GM18873 (cell line): ENCODE measurements at regions not wholly inside any gene's neighbourhood (a gene's known extent, or its start where the extent isn't known, plus 50 kb on each side); places are given as distances from the start of the nearest gene placed in this dataset.
"Not testable (repeated sequence)": the region's sequence is repeated elsewhere in the genome, so short reads cannot be mapped to it uniquely, and the experiment has no call there.

Experiments
- ATAC-seq: cut with Tn5 transposase; IDR thresholded peaks from one replicate; pipeline ENCODE4 v1.9.1; 2021; ENCODE audit warnings: mild to moderate bottlenecking, moderate library complexity, moderate number of reproducible peaks; ENCODE audit not compliant: unreplicated experiment, low FRiP score

DNA sequence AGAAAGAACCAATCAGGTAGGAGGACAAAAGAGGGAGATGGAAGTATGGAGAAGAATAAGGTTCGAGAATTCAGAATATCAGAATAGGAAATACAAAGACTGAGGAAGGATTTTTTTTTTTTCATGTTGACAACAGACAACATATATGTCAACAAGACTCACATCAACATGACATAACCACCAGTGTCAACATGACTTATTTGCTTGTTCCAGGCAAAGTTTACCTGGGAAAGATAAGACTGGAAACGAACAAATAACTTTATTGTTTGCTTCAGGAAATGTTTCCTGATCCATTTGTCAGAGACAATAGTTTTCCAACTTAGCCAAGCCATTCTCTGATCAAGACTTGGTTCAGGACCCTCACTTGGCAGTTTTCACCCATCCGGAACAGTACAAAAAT is 321.9 kb upstream of the NETO1 start:
- no peak for ATAC-seq

DNA sequence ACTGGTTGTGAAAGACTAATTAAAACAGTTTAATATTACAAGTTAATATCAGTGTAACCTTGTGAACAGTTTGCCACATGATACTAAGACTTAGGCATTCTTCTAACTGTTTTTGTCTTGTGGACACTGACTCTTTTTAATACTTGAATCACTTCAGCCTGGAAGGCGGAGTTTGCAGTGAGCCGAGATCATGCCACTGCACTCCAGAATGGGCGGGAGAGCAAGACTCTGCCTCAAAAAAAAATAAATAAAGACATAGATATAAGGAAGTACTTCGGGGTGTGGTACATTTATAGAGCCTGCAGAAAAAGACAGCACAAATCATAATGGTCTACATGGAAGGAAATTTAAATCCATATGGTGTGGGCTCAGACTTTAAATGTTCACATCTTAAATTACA is 300.4 kb upstream of the NETO1 start:
- ATAC-seq, result no peak

DNA sequence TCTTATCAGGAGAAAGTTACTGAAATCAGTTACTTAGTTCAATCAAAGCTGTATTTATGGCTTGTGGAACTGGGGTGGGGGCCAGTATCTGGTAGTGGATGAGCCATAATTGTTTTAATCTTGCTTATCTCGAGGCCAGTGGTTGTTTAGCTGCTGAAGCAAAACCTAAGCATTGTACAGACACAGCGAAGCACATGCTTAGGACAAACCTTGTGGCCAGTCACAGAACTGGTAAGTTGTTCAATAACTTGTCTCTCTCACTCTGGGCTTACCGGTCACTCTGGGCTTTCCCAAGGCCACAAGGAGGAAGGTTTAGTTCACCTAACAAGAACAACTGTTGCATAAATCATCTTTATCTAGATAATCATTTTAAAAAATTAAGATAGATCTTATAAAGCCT is 296.6 kb upstream of the NETO1 start:
- ATAC-seq, result no peak

DNA sequence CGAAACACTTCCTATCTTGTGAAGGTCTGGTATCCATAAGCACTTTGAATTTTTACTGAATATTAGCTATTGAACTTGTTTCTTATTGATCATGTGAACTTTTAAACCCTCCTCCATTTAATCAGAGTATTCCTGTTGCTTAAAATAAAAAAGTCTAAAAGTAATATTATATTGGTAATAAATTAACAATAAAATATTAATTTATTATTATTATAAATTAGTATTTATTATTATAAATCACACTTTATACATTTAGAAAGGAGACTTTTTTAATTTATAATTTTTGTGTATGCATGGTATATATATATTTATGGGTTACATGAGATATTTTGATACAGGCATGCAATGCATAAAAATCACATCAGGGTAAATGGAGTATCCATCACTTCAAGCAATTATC is 295.4 kb upstream of the NETO1 start:
- no peak for ATAC-seq

DNA sequence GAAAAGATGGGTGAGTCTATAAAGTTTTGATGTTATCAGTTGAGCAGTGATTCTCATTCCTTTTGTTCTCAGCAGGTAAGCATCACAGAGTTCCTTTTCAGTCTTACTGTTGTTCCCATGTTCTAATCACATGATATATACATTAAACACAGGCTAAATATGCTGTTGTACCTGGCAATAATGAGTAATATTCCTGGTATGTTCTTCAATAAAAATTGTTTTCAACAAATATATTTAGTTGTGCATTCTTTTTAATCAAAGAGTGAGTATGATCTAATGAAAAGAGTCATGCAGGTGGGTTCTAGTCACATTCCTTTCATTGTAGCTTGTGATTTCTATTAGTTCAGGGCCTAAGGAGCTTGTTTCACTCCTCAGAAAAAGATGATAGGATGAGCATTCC is 288.3 kb upstream of the NETO1 start:
- ATAC-seq, result no peak

DNA sequence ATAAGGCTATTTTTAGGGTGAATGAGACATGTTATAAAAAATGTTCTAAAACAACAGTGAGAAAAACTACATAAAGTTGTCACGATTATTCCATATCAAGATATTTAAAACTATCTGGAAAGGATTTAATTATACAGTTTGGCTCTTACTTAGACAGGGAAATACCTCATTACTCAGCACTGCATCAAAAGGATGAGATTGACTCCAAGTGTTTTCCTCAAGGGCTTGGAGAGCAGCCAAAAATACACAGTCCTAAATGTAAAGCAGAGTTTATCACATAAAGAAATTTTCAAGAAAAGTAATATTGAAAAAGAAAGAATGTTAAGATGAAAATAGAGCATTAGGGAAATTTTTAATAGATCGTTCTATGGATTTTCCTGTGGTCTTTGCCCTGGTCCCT is 285.5 kb upstream of the NETO1 start:
- no peak for ATAC-seq

DNA sequence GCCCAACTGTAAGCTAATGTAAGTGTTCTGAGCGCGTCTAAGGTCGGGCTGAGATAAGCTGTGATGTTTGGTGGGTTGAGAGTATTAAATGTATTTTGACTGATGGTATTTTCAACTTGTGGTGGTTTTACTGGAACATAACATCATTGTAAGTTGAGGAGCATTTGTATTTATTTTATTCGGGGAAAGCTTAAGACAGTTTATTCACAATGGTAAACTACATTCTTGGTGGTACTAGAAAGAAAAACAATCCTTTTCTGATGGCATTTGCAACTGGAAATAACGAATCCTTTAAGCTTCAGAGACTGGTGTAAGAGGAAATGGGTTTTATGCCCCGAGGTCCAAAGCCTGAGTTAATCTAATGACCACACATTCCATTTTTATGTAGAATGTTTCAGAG is 283.3 kb upstream of the NETO1 start:
- ATAC-seq, result no peak

DNA sequence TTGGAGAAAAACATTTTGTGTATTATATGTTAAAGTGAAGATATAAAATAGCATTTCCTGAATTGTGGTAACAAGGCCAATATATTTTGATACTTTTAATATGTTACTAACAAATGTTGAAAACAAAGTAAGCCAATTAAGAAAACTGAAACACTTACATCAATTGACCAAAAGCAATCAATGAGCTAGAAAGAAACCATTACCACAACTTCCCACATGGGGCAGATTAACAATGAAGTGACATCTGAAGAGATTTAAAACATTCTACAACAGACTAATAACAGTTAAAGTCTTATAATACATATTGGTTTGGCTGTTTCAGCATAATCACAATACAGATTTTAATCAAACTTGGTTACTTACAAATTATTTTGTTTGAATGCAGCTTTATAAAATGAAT is 282.4 kb upstream of the NETO1 start:
- ATAC-seq, result no peak

DNA sequence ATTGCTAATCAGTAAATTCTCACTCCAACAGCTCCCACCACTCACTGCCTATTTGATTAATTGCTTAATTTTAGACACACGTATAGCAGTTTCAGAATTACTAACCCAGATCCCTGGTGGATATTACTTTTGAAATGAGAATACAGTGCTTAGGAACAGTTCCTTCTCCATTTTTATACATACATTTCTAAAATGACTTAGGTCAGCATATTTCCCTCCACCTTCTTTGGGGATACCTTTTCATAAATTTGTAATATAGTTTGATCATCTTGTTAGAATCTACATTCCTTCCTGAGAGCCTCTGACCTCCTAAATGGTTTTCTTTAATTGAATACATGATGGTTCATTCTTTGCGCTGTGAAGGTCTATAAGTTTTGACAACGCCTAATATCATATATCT is 279.8 kb upstream of the NETO1 start:
- no peak for ATAC-seq

DNA sequence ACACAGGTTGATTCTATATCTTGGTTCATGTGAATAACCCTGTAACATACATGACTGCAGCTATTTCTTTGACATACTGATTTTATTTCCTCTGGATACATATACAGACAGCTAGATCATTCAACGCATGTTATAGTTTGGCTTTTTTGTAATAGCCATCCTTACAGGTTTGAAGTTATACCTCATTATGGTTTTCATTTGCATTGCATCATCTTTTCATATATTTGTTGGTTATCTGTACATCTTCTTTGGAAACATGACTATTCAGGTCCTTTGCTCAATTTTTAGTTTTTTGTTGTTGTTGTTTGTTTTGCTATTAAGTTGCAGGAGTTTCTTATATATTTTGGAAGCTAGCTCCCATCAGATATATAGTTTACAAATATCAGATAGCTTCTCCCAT is 276.2 kb upstream of the NETO1 start:
- ATAC-seq, result no peak

DNA sequence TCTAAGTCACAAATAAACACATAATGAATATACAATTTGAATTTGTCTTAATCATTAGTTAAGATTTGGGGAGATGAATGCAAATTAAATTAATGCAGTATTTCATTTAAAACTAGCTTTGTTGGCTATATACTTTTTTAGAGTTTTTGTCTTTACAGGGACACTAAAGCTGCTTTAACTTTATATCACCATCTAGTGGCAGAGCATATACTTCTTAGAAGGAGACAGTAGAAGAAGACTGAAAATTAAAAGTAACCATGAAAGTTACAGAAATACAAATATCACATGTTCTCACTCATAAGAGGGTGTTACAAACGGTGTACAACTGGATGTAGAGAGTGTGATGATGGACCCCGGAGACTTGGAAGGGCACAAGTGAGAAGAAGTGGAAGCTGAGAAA is 268.3 kb upstream of the NETO1 start:
- no peak for ATAC-seq

DNA sequence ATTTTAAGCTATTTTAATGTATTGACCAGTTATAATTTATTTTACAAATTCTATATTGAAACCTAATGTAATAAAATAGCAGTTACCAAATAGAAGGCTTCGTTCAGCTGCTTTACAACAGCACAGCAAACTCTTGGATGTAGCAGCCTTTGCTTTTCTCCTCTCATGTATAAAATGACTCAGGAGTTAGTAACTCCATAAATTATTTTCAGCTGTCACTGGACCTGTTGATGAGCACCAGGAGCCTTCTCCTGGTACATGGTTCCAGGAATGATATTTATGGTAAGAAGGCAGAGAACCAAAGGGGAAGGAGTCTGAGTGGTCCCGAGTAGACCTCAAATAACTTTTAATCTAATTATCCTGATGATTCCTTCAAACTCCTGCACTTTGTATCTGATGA is 256.4 kb upstream of the NETO1 start:
- ATAC-seq, result no peak

DNA sequence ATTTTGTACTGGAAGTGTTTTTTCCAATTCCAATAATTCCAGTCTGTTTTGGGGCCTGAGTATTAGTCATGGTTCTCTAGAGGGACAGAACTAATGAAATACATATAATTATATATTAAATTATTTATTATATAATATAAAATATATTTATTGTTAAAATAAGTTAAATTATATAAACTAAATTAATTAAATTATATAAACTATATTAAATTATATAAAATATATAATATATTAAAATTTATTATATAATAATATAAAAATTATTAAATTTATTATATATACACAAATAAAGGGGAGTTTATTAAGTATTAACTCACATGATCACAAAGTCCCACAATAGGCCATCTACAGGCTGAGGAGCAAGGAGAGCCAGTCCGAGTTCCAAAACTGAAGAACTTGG is 253.4 kb upstream of the NETO1 start:
- no peak for ATAC-seq

DNA sequence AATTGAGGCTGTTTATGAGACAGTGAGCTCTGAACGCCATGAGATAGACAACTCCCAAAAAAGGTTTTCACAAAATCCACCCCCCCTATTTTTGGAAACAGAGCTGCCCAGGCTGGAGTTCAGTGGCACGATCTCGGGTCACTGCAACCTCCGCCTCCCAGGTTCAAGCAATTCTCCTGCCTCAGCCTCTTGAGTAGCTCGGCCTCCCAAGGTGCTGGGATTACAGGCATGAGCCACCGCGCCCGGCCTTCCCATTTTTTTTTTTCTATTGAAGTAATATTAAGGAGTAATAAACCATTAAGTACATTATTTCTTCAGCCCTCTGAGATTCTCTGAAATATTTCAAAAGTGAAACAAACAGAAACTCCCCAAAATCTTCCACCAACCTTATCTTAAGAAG is 252.8 kb upstream of the NETO1 start:
- ATAC-seq, result no peak

DNA sequence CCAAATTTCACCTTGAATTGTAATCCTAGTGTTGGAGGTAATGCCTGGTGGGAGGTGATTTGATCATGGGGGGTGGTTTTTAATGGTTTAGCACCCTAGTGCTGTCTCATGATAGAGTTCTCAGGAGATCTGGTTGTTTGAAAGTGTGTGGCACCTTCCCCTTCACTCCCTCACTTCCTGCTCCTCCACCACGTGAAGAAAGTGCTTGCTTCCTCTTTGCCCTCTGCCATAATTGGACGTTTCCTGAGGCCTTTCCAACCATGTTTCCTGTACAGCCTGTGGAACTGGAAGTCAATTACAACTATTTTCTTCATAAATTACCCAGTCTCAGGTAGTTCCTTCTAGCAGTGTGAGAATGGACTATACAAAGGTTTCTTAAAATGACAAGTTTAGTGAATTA is 251.8 kb upstream of the NETO1 start:
- ATAC-seq, result no peak

DNA sequence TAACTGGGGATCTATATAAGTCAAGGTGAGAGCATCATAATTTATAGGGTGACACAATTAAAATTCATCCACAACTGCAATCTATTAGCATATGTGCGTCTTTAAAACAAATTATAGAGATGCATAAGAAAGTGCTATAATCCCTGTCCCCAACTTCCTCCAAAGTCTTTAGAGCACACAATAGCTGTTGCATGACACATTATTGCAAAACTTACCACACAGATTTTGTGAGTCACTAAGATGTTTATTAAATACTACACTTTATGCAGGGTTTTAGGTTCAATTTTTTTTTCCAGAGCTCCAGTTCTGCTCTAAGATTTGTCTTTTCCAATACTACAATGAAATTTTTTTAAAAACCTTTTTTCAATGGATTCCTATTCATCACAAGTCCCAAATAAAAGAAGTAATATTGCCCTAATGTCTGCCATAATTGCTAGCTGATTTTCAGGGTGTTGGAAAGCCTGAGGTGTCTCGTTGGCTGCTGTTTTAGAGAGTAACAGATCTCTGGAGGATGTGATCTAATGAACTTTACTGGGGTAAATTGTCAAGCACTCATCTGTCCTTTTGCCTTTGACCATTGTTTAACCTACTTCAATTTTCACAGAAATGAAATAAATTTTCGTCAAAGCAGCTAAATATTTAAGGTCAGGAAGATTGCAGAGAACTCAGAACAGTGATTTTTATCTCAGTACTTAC is 250.5 kb upstream of the NETO1 start:
- no peak for ATAC-seq

DNA sequence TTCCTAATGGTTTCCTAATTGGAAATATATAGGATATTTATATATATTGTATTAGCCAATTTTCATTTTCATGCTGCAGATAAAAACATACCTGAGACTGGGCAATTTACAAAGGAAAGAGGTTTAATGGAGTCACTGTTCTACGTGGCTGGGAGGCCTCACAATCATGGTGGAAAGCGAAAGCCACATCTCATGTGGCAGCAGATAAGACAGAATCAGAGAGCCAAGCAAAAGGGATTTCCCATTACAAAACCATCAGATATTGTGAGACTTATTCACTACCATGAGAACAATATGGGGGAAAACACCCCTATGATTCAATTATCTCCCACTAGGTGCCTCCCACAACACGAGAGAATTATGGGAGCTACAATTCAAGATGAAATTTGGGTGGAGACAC is 242.5 kb upstream of the NETO1 start:
- no peak for ATAC-seq

DNA sequence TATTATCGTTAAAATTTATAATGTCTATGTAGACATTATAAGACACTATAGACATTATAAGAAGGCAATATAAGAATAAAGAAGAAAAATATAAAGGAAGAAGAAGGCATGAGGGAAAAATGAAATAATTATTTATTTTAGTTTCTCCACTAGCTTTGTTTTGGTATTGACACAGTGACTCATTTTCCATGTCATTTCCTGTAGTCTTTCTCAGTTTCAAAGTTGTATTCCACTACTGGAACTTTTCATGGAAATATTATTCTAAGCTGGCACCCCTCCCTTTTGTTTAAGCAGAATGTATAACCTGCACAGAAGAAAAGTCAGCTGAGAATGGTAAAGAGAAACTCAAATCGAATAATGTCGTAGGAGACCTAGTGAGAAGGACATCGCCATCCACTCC is 234.2 kb upstream of the NETO1 start:
- no peak for ATAC-seq

DNA sequence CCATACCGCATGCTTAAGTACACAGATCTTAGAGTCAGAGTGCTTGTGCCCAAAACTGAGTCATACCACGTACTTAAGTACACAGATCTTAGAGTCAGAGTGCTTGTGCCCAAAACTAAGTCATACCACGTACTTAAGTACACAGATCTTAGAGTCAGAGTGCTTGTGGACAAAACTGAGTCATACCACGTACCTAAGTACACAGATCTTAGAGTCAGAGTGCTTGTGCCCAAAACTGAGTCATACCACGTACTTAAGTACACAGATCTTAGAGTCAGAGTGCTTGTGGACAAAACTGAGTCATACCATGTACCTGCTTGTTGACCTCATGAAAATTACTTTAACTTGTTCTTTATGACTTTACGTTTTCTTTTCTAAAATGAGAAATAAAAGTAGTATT is 233.7 kb upstream of the NETO1 start:
- not testable (repeated sequence) for ATAC-seq

DNA sequence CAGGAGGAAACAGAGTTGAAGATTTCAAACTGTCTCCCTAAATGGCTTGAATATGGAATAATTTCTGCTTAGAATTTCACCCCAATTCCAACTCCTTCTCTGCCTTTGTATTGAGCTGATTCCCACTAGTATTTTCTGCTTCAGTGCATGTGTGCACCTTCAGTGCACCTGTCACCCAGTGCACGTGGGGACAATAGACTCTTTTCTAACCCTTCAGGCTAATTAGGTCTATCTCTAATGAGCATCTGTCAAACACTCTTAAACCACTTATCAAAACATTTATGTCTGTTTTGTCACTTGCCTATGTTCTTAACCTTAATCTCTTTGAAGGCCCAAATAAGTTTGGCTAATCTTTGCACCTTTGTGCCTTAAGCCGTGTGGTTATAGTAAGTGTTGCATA is 232.0 kb upstream of the NETO1 start:
- ATAC-seq, result no peak

DNA sequence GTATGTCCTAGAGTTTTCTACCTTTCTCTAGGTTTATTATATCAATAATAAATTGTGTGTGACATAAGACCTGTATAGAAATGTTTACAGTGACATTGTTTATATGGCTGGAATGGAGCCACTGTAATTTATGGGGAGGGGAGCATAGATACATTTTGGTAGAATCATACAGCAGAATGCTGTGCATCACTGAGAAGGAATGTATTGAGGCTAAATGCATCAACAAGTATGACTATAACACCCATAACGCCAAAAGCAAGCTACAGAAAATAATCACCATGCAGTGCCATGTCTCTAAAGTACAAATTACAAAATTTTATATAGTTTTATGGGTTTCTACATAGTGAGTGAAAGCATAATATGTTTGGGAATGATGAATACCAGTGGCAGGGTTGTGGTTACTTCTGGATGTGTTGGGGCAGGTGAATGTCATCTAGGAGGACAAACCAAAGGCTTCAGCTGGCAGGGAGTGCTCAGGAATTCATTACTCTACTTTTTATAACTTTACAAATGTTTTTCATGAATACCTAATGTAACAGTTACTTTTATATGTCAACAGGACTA is 226.0 kb upstream of the NETO1 start:
- ATAC-seq, result no peak

DNA sequence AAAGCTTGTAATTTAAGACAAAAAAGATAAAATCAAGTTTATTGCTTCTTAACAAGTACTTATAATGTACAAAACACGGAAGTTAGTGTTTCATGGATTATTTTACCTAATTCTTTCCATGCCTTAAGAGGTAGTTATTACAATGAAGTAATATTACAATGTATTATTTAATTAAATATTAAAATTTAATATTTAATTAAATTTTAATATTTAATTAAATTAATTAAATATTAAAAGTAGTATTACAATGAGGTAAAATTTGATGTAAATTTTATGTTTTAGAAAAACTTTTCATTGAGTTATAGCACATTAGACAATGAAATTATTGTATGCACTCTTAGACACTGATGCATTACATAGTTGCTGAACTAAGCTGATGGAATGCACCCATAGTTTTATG is 220.7 kb upstream of the NETO1 start:
- no peak for ATAC-seq
